ENCODE measurements at regions not wholly inside any gene's neighbourhood (a gene's known extent, or its start where the extent isn't known, plus 50 kb on each side); places are given as distances from the start of the nearest gene placed in this dataset.

DNA sequence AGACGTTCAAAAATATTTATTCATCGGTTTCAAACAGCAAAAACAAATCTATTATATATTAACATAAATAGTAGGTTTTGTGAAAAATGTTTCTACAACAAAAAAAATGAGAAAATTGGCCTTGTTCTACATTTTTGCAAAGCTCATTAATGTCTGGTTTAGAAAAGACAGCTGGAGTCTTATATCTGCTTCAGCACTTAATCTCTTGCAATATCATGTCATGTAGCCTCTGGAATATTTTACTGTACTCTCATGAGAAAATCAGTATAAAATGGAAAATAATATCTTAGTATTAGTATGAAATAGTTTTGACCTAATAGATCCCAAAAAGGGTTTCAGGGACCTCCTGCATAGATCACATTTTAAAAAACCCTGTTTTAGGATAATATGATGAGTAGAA is 326.6 kb downstream of the ARL4A start:
- TF ChIP-seq, protein P1, sequence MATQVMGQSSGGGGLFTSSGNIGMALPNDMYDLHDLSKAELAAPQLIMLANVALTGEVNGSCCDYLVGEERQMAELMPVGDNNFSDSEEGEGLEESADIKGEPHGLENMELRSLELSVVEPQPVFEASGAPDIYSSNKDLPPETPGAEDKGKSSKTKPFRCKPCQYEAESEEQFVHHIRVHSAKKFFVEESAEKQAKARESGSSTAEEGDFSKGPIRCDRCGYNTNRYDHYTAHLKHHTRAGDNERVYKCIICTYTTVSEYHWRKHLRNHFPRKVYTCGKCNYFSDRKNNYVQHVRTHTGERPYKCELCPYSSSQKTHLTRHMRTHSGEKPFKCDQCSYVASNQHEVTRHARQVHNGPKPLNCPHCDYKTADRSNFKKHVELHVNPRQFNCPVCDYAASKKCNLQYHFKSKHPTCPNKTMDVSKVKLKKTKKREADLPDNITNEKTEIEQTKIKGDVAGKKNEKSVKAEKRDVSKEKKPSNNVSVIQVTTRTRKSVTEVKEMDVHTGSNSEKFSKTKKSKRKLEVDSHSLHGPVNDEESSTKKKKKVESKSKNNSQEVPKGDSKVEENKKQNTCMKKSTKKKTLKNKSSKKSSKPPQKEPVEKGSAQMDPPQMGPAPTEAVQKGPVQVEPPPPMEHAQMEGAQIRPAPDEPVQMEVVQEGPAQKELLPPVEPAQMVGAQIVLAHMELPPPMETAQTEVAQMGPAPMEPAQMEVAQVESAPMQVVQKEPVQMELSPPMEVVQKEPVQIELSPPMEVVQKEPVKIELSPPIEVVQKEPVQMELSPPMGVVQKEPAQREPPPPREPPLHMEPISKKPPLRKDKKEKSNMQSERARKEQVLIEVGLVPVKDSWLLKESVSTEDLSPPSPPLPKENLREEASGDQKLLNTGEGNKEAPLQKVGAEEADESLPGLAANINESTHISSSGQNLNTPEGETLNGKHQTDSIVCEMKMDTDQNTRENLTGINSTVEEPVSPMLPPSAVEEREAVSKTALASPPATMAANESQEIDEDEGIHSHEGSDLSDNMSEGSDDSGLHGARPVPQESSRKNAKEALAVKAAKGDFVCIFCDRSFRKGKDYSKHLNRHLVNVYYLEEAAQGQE (IDR thresholded peaks at IDR 0.05; ENCODE audit: low read depth): no peak
- TF ChIP-seq, protein P2, sequence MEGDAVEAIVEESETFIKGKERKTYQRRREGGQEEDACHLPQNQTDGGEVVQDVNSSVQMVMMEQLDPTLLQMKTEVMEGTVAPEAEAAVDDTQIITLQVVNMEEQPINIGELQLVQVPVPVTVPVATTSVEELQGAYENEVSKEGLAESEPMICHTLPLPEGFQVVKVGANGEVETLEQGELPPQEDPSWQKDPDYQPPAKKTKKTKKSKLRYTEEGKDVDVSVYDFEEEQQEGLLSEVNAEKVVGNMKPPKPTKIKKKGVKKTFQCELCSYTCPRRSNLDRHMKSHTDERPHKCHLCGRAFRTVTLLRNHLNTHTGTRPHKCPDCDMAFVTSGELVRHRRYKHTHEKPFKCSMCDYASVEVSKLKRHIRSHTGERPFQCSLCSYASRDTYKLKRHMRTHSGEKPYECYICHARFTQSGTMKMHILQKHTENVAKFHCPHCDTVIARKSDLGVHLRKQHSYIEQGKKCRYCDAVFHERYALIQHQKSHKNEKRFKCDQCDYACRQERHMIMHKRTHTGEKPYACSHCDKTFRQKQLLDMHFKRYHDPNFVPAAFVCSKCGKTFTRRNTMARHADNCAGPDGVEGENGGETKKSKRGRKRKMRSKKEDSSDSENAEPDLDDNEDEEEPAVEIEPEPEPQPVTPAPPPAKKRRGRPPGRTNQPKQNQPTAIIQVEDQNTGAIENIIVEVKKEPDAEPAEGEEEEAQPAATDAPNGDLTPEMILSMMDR (IDR thresholded peaks at IDR 0.05 in 2 of 3, conservative IDR thresholded peaks at IDR 0.05 in 1 of 3; ENCODE audit: borderline replicate concordance in 1 of 3, insufficient read depth in 1 of 3, low read depth in 2 of 3, low read length in 2 of 3): no peak
- TF ChIP-seq POLR2AphosphoS5 (IDR thresholded peaks at IDR 0.05; ENCODE audit: low read depth, low read length) (no peak), EZH2phosphoT487 (IDR thresholded peaks at IDR 0.05; ENCODE audit: borderline replicate concordance) (no peak), POLR2A (IDR thresholded peaks at IDR 0.05; ENCODE audit: borderline replicate concordance, extremely low read depth, insufficient read depth, insufficient read length) (no peak), EGR1 (IDR thresholded peaks at IDR 0.05; ENCODE audit: low read depth) (no peak), CEBPB (IDR thresholded peaks at IDR 0.05; ENCODE audit: low read depth) (no peak), JUND (IDR thresholded peaks at IDR 0.05) (no peak), YY1 (IDR thresholded peaks at IDR 0.05; ENCODE audit: extremely low read depth, insufficient replicate concordance, low read depth, low read length) (no peak), EZH2 (IDR thresholded peaks at IDR 0.05) (no peak), ZNF274 (IDR thresholded peaks at IDR 0.05; ENCODE audit: low read depth, low read length) (no peak)
- TF ChIP-seq, protein P3, sequence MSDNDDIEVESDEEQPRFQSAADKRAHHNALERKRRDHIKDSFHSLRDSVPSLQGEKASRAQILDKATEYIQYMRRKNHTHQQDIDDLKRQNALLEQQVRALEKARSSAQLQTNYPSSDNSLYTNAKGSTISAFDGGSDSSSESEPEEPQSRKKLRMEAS (IDR thresholded peaks at IDR 0.05): no peak
- TF ChIP-seq, protein P4, sequence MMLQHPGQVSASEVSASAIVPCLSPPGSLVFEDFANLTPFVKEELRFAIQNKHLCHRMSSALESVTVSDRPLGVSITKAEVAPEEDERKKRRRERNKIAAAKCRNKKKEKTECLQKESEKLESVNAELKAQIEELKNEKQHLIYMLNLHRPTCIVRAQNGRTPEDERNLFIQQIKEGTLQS (IDR thresholded peaks at IDR 0.05): no peak

All from HCT116 (cell line).